Brain pericyte (primary cell): ENCODE measurements at regions not wholly inside any gene's neighbourhood (a gene's known extent, or its start where the extent isn't known, plus 50 kb on each side); places are given as distances from the start of the nearest gene placed in this dataset.
"Not testable (repeated sequence)": the region's sequence is repeated elsewhere in the genome, so short reads cannot be mapped to it uniquely, and the experiment has no call there.

Experiments
- DNase-seq: peaks from one replicate; pipeline ENCODE4 v3.0.0-alpha.2; 2012; ENCODE audit warnings: low read depth, low spot score

DNA sequence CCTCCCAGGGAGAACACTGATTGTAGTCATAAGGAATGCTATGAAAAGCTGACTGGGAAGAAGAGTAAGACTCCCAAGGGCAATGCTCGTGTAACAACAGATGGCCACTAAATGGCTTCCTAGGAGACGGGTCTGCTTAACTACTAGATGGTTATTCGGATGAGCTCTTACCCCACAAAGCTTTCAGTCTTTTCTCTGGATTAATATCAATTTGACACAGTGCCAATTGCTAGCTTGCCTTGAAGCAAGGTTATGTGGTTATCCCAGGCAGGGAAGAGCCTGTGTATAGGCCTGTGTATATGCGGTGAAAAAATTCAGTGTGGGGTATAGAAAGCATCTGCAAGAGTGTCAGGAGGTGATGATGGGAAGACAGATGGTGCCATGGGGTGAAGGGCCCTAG is 86.4 kb upstream of the NOX3 start:
- DNase-seq = no peak

GRCh38 chr6:155538708-155539390 is 83.2 kb upstream of the NOX3 start:
- DNase-seq = no peak

DNA sequence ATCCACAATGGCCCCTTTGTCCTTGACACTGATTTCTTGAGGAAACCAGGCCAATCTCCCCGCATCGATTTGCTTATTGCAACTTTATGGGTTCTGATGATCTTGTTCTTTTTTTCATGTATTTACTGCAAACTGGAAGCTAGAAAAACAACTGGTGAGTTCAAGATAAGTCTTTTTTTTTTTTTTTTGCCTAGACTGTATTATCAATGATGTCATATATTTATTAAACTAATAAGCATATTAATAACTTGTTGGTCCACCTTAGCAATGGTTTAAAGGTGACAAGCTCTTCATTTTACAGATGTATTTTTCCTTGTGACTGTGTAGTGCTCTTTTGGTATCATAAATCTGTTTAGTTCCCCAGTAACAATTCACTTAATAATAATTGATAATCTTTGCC is 79.0 kb upstream of the NOX3 start:
- DNase-seq = no peak

GRCh38 chr6:155530219-155530834 is 74.7 kb upstream of the NOX3 start:
- DNase-seq = peak; percentile 5

DNA sequence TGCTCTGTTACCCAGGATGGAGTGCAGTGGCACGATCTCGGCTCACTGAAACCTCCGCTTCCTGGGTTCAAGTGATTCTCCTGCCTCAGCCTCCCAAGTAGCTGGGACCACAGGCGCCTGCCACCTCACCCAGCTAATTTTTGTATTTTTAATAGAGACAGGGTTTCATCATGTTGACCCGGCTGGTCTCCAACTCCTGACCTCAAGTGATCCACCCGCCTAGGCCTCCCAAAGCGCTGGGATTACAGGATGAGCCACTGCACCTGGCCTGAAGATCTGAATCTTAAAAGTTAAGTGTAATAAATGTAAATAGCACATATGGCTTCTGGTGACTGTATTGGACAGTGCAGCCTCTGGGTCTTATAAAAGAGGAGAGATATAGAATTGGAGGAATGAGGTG is 74.2 kb upstream of the NOX3 start:
- DNase-seq = not testable (repeated sequence)

- DNase-seq = peak; percentile 13
Observed at GRCh38 chr6:155528982-155529453, 73.4 kb upstream of the NOX3 start.

GRCh38 chr6:155528335-155528734 is 72.7 kb upstream of the NOX3 start:
- no peak for DNase-seq

- no peak for DNase-seq
Observed at GRCh38 chr6:155527443-155527842, 71.8 kb upstream of the NOX3 start.

DNA sequence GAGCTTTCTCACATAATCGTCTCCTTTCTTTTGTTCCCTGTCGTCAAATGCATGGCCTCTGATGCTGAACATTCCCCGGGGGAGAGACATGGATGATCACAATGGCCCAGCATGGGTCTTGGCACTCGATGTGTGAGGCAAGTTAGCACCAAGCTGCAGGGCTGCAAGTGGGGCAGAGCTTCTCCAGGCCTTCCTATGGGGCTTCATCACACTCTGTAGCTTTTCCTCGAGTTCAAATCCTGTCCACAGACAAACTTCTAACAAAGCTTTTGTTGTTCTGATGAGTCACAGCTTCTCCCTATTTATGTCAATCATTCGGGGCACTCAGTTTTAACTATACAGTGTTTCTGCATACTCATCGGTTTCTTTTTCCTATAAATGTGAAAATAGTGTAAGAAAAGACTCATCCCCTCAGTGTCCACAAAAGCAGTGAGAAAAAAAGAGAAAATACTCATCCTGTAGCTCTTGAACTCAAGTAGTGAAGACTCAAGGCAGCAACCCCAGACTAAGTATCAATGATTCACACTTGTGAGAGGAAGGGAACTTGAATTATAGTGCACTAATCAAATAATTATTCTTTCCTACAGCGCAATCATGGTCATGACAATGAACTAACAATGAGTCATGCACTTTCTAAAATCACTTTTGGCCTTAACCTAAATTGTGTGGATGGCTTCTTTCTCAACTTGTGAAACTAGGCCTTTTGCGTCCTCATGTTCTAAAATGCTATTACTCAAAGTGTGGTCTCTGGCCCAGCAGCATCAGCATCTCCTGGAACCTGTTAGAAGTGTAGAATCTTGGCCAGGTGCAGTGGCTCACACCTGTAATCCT is 68.4 kb upstream of the NOX3 start:
- peak; percentile 8 for DNase-seq

- no peak for DNase-seq
Observed at GRCh38 chr6:155521719-155522118, 66.1 kb upstream of the NOX3 start.

DNA sequence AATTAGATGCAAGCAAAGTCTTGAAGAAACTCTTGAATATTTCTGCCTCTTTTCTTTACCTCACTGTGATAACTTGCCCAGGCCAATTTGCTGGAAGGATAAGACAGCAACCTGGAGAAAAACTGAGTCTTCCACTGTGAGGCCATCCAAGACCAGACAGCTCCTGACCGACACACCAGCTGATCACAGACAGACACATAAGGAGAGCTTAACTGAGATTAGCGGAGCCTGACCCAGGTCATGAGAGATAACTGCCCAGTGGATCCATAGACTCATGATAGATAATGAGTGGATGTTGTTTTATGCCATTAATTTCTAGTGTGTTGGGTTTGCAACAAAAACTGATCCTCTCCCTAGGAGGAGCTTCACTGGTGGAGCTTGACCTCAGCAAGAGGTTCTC is 64.4 kb upstream of the NOX3 start:
- DNase-seq = no peak

DNA sequence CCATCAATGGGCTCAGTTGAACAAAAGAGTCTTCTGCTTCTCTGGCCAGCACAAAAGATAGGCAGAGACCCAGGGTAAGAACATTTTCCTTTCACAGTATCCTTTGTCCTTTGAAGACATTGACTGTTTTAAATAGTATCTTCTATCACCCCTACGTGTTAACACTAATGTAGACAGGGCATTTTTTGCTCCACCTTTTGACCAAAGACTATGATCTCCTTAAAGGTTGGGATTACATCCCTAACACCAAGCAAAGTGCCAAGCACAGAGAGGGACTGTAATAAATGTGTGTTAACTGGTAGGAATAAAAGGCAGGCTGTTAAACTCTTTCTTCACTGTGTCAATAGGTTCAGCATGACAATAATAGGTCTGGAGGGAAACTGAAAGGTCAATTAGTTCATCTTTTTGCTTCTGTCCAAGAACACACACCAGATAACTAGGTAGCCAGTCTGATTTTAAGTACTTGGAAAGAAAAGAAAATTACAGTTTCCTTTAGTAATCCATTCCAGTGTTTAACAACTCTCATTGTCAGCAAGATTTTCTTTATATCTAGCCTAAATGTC is 63.6 kb upstream of the NOX3 start:
- no peak for DNase-seq

DNA sequence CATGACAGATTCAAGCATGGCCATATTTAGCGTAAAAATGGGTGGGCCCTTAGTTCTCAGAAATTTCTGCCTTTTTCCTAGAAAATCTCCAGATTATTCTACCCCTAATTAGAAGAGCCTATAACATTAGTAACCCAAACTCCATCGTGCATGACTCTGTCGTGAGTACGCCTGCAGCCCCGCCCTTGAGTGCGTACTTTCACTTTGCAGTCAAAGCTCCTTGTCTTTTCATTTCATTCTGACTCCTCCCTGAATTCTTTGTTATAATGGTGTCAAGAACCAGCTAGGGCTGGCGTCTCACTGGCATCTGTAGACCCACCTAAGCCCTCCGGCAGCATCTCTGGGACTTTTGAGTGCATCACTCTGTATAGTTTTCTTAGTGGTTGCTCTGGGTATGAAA is 61.7 kb upstream of the NOX3 start:
- no peak for DNase-seq

- no peak for DNase-seq
Observed at GRCh38 chr6:155510879-155511278, 55.2 kb upstream of the NOX3 start.

- DNase-seq = no peak
Observed at GRCh38 chr6:155509743-155510475, 54.3 kb upstream of the NOX3 start.

DNA sequence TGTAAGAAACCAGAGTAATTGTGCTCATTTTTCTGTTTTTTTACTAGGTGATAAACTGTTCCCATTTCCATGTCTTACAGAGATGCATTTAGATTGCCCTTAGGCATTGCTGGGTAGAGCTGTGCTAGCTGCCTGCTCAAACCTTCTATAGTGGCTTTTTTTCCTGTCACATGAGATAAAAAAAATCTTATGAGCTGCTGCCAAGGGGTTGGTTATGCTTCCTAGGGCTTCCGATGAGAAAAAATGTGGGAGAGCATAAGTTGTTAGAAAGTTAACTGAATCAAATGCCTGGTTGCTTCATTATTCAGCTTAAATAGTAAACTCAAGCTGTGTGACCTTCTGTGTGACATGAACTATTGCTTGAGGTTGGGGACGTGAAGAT is 50.0 kb upstream of the NOX3 start:
- no peak for DNase-seq
